SK-N-MC (cell line): ENCODE measurements at regions not wholly inside any gene's neighbourhood (a gene's known extent, or its start where the extent isn't known, plus 50 kb on each side); places are given as distances from the start of the nearest gene placed in this dataset.

Experiments used
- EZH2 ChIP-seq: fragments of 200-600 bp; sonication (generic); IDR thresholded peaks from one replicate; pipeline ENCODE4 v1.6.1; 2017; ENCODE audit warnings: antibody characterized with exemption
- FOXP2 ChIP-seq: optimal IDR thresholded peaks from 2 replicates; pipeline ENCODE3; 2011; ENCODE audit warnings: mild to moderate bottlenecking, moderate library complexity; ENCODE audit not compliant: insufficient read depth; ENCODE audit errors: extremely low read length, control extremely low read depth
- POLR2AphosphoS5 ChIP-seq: IDR thresholded peaks from 2 replicates; pipeline ENCODE4 v1.6.1; 2012; ENCODE audit warnings: mild to moderate bottlenecking, low read depth, low read length, borderline replicate concordance

DNA sequence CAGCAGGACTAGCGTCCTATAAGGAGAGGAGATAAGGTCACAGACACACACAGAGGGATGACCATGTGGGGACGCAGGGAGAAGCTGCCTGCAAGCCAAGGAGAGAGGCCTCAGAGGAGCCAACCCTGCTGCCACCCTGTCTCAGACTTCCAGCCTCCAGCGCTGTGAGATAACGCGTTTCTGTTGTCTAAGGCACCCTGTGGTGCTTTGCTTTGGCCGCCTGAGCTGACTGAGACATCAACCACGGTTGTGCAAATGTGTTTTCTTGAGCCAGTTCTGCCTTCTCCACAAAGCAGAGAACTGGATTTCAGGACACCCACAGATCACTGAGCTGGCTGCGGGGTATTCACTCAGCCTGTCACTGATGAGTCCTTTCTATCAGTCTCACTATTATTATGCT, 149.1 kb downstream of the NXNL2 start:
- TF ChIP-seq POLR2AphosphoS5, result no peak
- no peak for TF ChIP-seq EZH2
- no peak for TF ChIP-seq FOXP2
